HFFc6 (cell line): ENCODE measurements at regions not wholly inside any gene's neighbourhood (a gene's known extent, or its start where the extent isn't known, plus 50 kb on each side); places are given as distances from the start of the nearest gene placed in this dataset.
"Not testable (repeated sequence)": the region's sequence is repeated elsewhere in the genome, so short reads cannot be mapped to it uniquely, and the experiment has no call there.

Experiments used
- DNase-seq: peaks from one replicate; pipeline ENCODE4 v3.0.0-alpha.2; 2018
- H3K27ac Mint-ChIP-seq: 2 replicates; pipeline ENCODE4 v1.8.0; 2020; ENCODE audit warnings: mild to moderate bottlenecking, mixed read lengths
- H3K27me3 Mint-ChIP-seq: 2 replicates; pipeline ENCODE4 v1.8.0; 2021; ENCODE audit warnings: mild to moderate bottlenecking, moderate library complexity, mixed read lengths; ENCODE audit not compliant: insufficient read depth
- H3K36me3 Mint-ChIP-seq: 2 replicates; pipeline ENCODE4 v1.8.0; 2021; ENCODE audit warnings: low read depth, mixed read lengths
- H3K4me1 Mint-ChIP-seq: 2 replicates; pipeline ENCODE4 v1.8.0; 2020; ENCODE audit warnings: low read depth, mixed read lengths
- H3K4me3 Mint-ChIP-seq: 2 replicates; pipeline ENCODE4 v1.8.0; 2020; ENCODE audit warnings: mild to moderate bottlenecking, moderate library complexity, mixed read lengths
- H3K9me3 Mint-ChIP-seq: 2 replicates; pipeline ENCODE4 v1.8.0; 2020; ENCODE audit warnings: mild to moderate bottlenecking, mixed read lengths
- CTCF ChIP-seq: fragments of 200-600 bp; sonication (generic); IDR thresholded peaks from 2 replicates; pipeline ENCODE4 v1.5.0; 2021; ENCODE audit warnings: antibody characterized with exemption, mild to moderate bottlenecking

GRCh38 chr11:90423378-90423777 is 200.5 kb upstream of the CHORDC1 start:
- no peak overlapping the region for H3K27ac Mint-ChIP-seq
- H3K4me3 Mint-ChIP-seq = no peak overlapping the region
- H3K4me1 Mint-ChIP-seq = no peaks in the 10 kb centered on the region
- no peak for TF ChIP-seq CTCF
- DNase-seq = no peak
- no peaks in the 10 kb centered on the region for H3K36me3 Mint-ChIP-seq
- no peaks in the 10 kb centered on the region for H3K27me3 Mint-ChIP-seq
- peaks cover 27% of the 10 kb centered on the region for H3K9me3 Mint-ChIP-seq

DNA sequence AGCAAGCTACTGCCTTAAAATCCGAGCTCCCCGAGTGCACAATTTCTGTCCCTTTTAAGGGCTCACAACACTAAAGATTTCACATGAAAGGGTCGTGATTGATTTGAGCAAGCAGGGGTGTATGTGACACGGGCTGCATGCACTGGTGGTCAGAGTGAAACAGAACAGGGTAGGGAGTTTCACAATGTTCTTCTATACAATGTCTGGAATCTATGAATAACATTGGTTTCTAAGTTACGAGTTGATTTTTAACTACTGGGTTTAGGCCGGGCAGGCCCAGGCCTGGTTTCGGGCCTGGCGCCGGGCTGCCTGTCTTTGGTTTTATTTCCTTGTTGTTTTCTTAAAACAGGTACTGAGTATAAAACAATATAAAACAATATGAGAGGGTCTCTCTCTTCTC is 199.9 kb upstream of the CHORDC1 start:
- DNase-seq, H3K27me3 Mint-ChIP-seq, H3K4me1 Mint-ChIP-seq, H3K27ac Mint-ChIP-seq, H3K4me3 Mint-ChIP-seq, H3K36me3 Mint-ChIP-seq: not testable (repeated sequence)
- H3K9me3 Mint-ChIP-seq = peaks cover 32% of the 10 kb centered on the region

- no peak for TF ChIP-seq CTCF
- H3K27ac Mint-ChIP-seq = no peak overlapping the region
- H3K9me3 Mint-ChIP-seq = peaks cover 11% of the 10 kb centered on the region
- no peak overlapping the region for H3K4me3 Mint-ChIP-seq
- no peak for DNase-seq
- no peaks in the 10 kb centered on the region for H3K4me1 Mint-ChIP-seq
- H3K36me3 Mint-ChIP-seq = no peaks in the 10 kb centered on the region
- no peaks in the 10 kb centered on the region for H3K27me3 Mint-ChIP-seq
Measured at GRCh38 chr11:90414221-90414620, 191.4 kb upstream of the CHORDC1 start.

DNA sequence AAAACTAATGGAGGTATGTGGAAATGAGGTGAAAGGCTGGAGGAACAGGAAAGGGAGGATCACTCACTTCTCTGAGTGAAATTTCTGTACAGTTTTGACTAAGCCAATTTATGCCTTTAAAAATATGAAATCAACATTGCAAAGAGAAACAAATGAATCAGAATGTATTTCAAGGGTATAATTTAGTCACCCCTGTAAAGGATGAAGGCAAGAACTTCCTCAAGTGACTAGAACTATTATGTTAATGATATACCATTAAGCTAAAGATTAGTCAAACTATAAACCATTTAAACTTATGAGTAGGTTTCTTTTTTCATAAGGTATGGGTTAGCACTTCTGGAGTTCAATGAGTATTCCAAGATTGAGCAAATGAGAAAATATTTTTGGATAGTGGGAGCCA is 184.5 kb upstream of the CHORDC1 start:
- no peak overlapping the region for H3K4me3 Mint-ChIP-seq
- no peaks in the 10 kb centered on the region for H3K36me3 Mint-ChIP-seq
- H3K27me3 Mint-ChIP-seq = no peaks in the 10 kb centered on the region
- TF ChIP-seq CTCF = no peak
- H3K27ac Mint-ChIP-seq = no peak overlapping the region
- no peak for DNase-seq
- no peaks in the 10 kb centered on the region for H3K4me1 Mint-ChIP-seq
- H3K9me3 Mint-ChIP-seq = peaks cover 5% of the 10 kb centered on the region; the same call in 1 of the 2 replicates

DNA sequence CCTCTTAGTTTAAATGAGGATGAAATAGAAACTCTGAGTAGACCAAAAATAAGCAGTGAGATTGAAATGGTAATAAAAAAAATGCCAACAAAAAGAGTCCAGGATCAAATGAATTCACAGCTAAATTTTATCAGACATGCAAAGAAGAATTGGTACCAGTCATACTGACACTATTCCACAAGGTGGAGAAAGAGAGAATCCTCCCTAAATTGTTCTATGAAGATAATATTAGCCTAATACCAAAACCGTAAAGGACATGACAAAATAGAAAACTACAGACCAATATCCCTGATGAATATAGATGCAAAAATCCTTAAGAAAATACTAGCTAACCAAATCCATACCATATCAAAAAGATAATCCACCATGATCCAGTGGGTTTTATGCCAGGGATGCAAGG is 169.8 kb upstream of the CHORDC1 start:
- TF ChIP-seq CTCF = no peak
- H3K27ac Mint-ChIP-seq = no peak overlapping the region
- no peak overlapping the region for H3K4me3 Mint-ChIP-seq
- H3K27me3 Mint-ChIP-seq = no peaks in the 10 kb centered on the region
- no peaks in the 10 kb centered on the region; the same call in 1 of the 2 replicates for H3K36me3 Mint-ChIP-seq
- H3K9me3 Mint-ChIP-seq = peaks cover 12% of the 10 kb centered on the region
- H3K4me1 Mint-ChIP-seq = no peaks in the 10 kb centered on the region
- DNase-seq = no peak

- H3K9me3 Mint-ChIP-seq = peaks cover 19% of the 10 kb centered on the region
- no peaks in the 10 kb centered on the region for H3K27me3 Mint-ChIP-seq
- H3K4me1 Mint-ChIP-seq = no peaks in the 10 kb centered on the region
- H3K36me3 Mint-ChIP-seq = no peaks in the 10 kb centered on the region; the same call in 1 of the 2 replicates
- no peak overlapping the region for H3K27ac Mint-ChIP-seq
- no peak for TF ChIP-seq CTCF
- DNase-seq = no peak
- H3K4me3 Mint-ChIP-seq = no peak overlapping the region
Measured at GRCh38 chr11:90391756-90392155, 168.9 kb upstream of the CHORDC1 start.
